GM13977 (cell line): ENCODE measurements at regions not wholly inside any gene's neighbourhood (a gene's known extent, or its start where the extent isn't known, plus 50 kb on each side); places are given as distances from the start of the nearest gene placed in this dataset.

Experiments
- DNase-seq: peaks from one replicate; pipeline ENCODE4 v3.0.0; 2012; ENCODE audit warnings: low spot score
- CTCF ChIP-seq: IDR thresholded peaks from 2 replicates; pipeline ENCODE4 v1.5.1; 2012; ENCODE audit warnings: mild to moderate bottlenecking, control low read depth; ENCODE audit not compliant: insufficient read depth; ENCODE audit errors: extremely low read depth, missing control alignments
- in situ Hi-C: fragments of 300-500 bp; cut with MboI; formaldehyde crosslinking; loops from one replicate; pipeline ENCODE4 v1.12.0; 2022; ENCODE audit warnings: low sequenced_read_pairs, low pct_unique_long_range_greater_than_20kb, mixed read lengths, inconsistent platforms; ENCODE audit not compliant: unreplicated experiment

GRCh38 chr9:29796291-29796952 lies 2223.1 kb upstream of the C9orf72 start:
- no peak for DNase-seq
- TF ChIP-seq CTCF, result no peak
- in situ Hi-C loops, result no loop called here

GRCh38 chr9:29798599-29798998 lies 2225.3 kb upstream of the C9orf72 start:
- in situ Hi-C loops, result no loop called here
- TF ChIP-seq CTCF, result no peak
- no peak for DNase-seq

- DNase-seq, result no peak
Observed at GRCh38 chr9:29799227-29799626, 2225.9 kb upstream of the C9orf72 start.

GRCh38 chr9:29800821-29801220 lies 2227.5 kb upstream of the C9orf72 start:
- no peak for TF ChIP-seq CTCF

More at GRCh38 chr9:29799227-29799626, 2225.9 kb upstream of the C9orf72 start:
- TF ChIP-seq CTCF, result no peak
- in situ Hi-C loops, result no loop called here

GRCh38 chr9:29802454-29802853 lies 2229.2 kb upstream of the C9orf72 start:
- no peak for DNase-seq
- in situ Hi-C loops, result no loop called here
- no peak for TF ChIP-seq CTCF

More at GRCh38 chr9:29800821-29801220, 2227.5 kb upstream of the C9orf72 start:
- in situ Hi-C loops, result no loop called here
- DNase-seq, result no peak

- no peak for DNase-seq
- no peak for TF ChIP-seq CTCF
- in situ Hi-C loops, result no loop called here
Observed at GRCh38 chr9:29806937-29807618, 2233.8 kb upstream of the C9orf72 start.
